K562 (cell line): ENCODE measurements at regions not wholly inside any gene's neighbourhood (a gene's known extent, or its start where the extent isn't known, plus 50 kb on each side); places are given as distances from the start of the nearest gene placed in this dataset.

Experiments used
- ATAC-seq: fragments of 200-7000 bp; cut with Tn5 transposase; 3 replicates; pipeline ENCODE4 v1.9.1; 2020; ENCODE audit warnings: moderate library complexity
- BruUV-seq: library from RNA; stranded (reverse); fragments of 400-500 nt; replicated peaks from 2 replicates; lab custom pipeline; 2021; lab: Mats Ljungman, UMichigan
- CTCF ChIA-PET: fragments of 300-600 bp; formaldehyde crosslinking; extraction: SDS; loops from one replicate; lab custom pipeline; 2021; ENCODE audit warnings: low intra/inter-chr PET ratio; lab: Yijun Ruan, JAX
- POLR2A ChIA-PET: fragments of 300-600, 350-650 bp; sonication (Branson Sonifier 250); formaldehyde crosslinking; extraction: SDS; loops from one replicate; lab custom pipeline; 2021; ENCODE audit warnings: antibody characterized with exemption, inconsistent platforms; lab: Yijun Ruan, JAX
- DNase-seq, 4 experiments: peaks; one replicate each; pipeline versions ENCODE4 v3.0.0 to v3.0.0-alpha.2; 2011 to 2018; ENCODE audit warnings: low spot score in 3 of 4, mixed read lengths in 3 of 4; ENCODE audit errors: extremely low read depth in 1 of 4
- FAIRE-seq: peaks from 2 replicates; lab custom pipeline; 2011; peaks lifted over from hg19 to GRCh38; lab: Jason Lieb, UNC
- H2AFZ ChIP-seq: 2 replicates; pipeline ENCODE4 v1.6.0; 2011; ENCODE audit warnings: low read depth, low read length, control low read depth, inconsistent platforms
- H3K27ac ChIP-seq: fragments of 200-600 bp; 3 replicates; pipeline ENCODE4 v1.8.0; 2011; ENCODE audit warnings: low read depth, mild to moderate bottlenecking, control low read depth, inconsistent platforms, low read length, moderate library complexity, mixed read lengths; ENCODE audit errors: extremely low read depth
- H3K27me3 ChIP-seq, 2 experiments: fragments of 300-600 bp in 1 of 2; 2 replicates in 1 of 2; 3 replicates in 1 of 2; pipeline versions ENCODE4 v1.6.0 to v1.8.0; 2011; ENCODE audit warnings: inconsistent platforms in 2 of 2, low read length in 2 of 2, mild to moderate bottlenecking in 1 of 2, mixed read lengths in 1 of 2, moderate library complexity in 1 of 2; ENCODE audit not compliant: control insufficient read depth in 2 of 2, insufficient read depth in 2 of 2
- H3K36me3 ChIP-seq: fragments of 300-600 bp; 3 replicates; pipeline ENCODE4 v1.8.0; 2011; ENCODE audit warnings: mild to moderate bottlenecking, low read length, inconsistent platforms; ENCODE audit not compliant: control insufficient read depth, insufficient read depth
- H3K4me1 ChIP-seq, 2 experiments: fragments of 200-600 bp in 1 of 2; replicated peaks in 1 of 2; 2 replicates in 1 of 2; 3 replicates in 1 of 2; pipeline versions ENCODE4 v1.5.1 to v1.8.0; 2011; ENCODE audit warnings: inconsistent platforms in 2 of 2, low read length in 2 of 2, mild to moderate bottlenecking in 1 of 2, mixed read lengths in 1 of 2, moderate library complexity in 1 of 2; ENCODE audit not compliant: control insufficient read depth in 2 of 2, insufficient read depth in 2 of 2
- H3K4me2 ChIP-seq: 2 replicates; pipeline ENCODE4 v1.6.1; 2011; ENCODE audit warnings: low read length, control low read depth, inconsistent platforms, mixed read lengths; ENCODE audit not compliant: insufficient read depth
- H3K4me3 ChIP-seq: fragments of 200-600 bp; sonication (generic), shearing (Covaris generic); 2 replicates; pipeline ENCODE4 v1.5.1; 2016; ENCODE audit warnings: control low read depth, inconsistent platforms
- H3K79me2 ChIP-seq: fragments of 200-600 bp; 3 replicates; pipeline ENCODE4 v1.8.0; 2011; ENCODE audit warnings: low read length, inconsistent platforms; ENCODE audit not compliant: control insufficient read depth, insufficient read depth
- H3K9ac ChIP-seq, 2 experiments: 2 replicates each; pipeline versions ENCODE4 v1.6.0 to v1.6.1; 2011; ENCODE audit warnings: low read depth in 2 of 2, low read length in 2 of 2, control low read depth in 1 of 2, inconsistent platforms in 1 of 2, mild to moderate bottlenecking in 1 of 2, mixed read lengths in 1 of 2; ENCODE audit not compliant: insufficient read depth in 1 of 2
- H3K9me1 ChIP-seq: one replicate; pipeline ENCODE4 v1.6.0; 2011; ENCODE audit warnings: inconsistent platforms, mild to moderate bottlenecking, low read length, moderate library complexity; ENCODE audit not compliant: control insufficient read depth, insufficient read depth
- H3K9me3 ChIP-seq: replicated peaks from 2 replicates; pipeline ENCODE4 v1.5.1; 2011; ENCODE audit warnings: low read depth, low read length, inconsistent platforms; ENCODE audit not compliant: control insufficient read depth, insufficient read depth
- H4K20me1 ChIP-seq: replicated peaks from 2 replicates; pipeline ENCODE4 v1.6.1; 2011; ENCODE audit warnings: low read length, inconsistent platforms, mixed read lengths; ENCODE audit not compliant: control insufficient read depth, insufficient read depth
- CREBBP ChIP-seq: IDR thresholded peaks from one replicate; pipeline ENCODE4 v1.6.1; 2012; ENCODE audit warnings: low read depth, mild to moderate bottlenecking, control low read depth, inconsistent platforms, low read length
- ELK1 ChIP-seq: sonication (generic); formaldehyde crosslinking; IDR thresholded peaks from 2 replicates; pipeline ENCODE4 v1.8.1; 2022; ENCODE audit warnings: missing genetic modification reagents
- GATA2 ChIP-seq: sonication (generic); formaldehyde crosslinking; IDR thresholded peaks from 2 replicates; pipeline ENCODE4 v1.4.0; 2020; ENCODE audit warnings: mild to moderate bottlenecking, missing genetic modification reagents
- YBX1 ChIP-seq: fragments of 450-650 bp; IDR thresholded peaks from 2 replicates; pipeline ENCODE4 v1.7.1; 2016; ENCODE audit warnings: mild to moderate bottlenecking
- ZBTB40 ChIP-seq, 2 experiments: fragments of 450-650 bp in 1 of 2; sonication (generic) in 1 of 2; formaldehyde crosslinking in 1 of 2; IDR thresholded peaks; 2 replicates each; pipeline versions ENCODE4 v1.7.1 to v1.9.0; 2016 to 2022; ENCODE audit warnings: inconsistent platforms in 1 of 2, mild to moderate bottlenecking in 1 of 2, missing genetic modification reagents in 1 of 2
- WGBS: fragments of 100-300 bp; shearing (Covaris generic); methylation state at CpG from one replicate; pipeline ENCODE4 v1.1.6; 2016; ENCODE audit warnings: low coverage, mixed read lengths; ENCODE audit not compliant: insufficient coverage; ENCODE audit errors: missing lambda C conversion rate; 5-methylcytosine and 5-hydroxymethylcytosine counted together
- in situ Hi-C: fragments of 300-500 bp; cut with MboI; formaldehyde crosslinking; loops from 4 replicates; pipeline ENCODE4 v1.15.0; 2018; ENCODE audit warnings: inconsistent platforms, mixed read lengths
- intact Hi-C: fragments of 100-400 bp; cut with micrococcal nuclease; formaldehyde crosslinking; loops from 2 replicates; pipeline ENCODE4 v1.14.2; 2022

- BruUV-seq = no TSS peak
- FAIRE-seq (no peak), DNase-seq (no peak), ATAC-seq (no peak)
- Histone ChIP-seq H3K36me3 (no peaks in the 10 kb centered on the region), H3K9me1 (no peaks in the 10 kb centered on the region), H3K9ac (no peak overlapping the region), H3K4me2 (no peak overlapping the region), H4K20me1 (no peaks in the 10 kb centered on the region), H3K4me1 (no peaks in the 10 kb centered on the region), H3K27ac (no peak overlapping the region), H3K79me2 (no peaks in the 10 kb centered on the region), H2AFZ (no peak overlapping the region), H3K27me3 (no peaks in the 10 kb centered on the region), H3K4me3 (no peak overlapping the region), H3K9me3 (no peaks in the 10 kb centered on the region)
- intact Hi-C loops = no loop called here
- ChIA-PET CTCF (no interaction called here), POLR2A (no interaction called here)
- 2% methylated on average over 4 of the region's 4 CpGs for WGBS
- in situ Hi-C loops = no loop called here
- no peak for TF ChIP-seq GATA2 (CRISPR knock-in tag)
Measured at GRCh38 chr1:56132520-56132919, 446.8 kb downstream of the PLPP3 start.

GRCh38 chr1:56129837-56130236 lies 449.5 kb downstream of the PLPP3 start:
- intact Hi-C loops (no loop called here), in situ Hi-C loops (no loop called here)
- no peaks in the 10 kb centered on the region for H4K20me1 ChIP-seq
- no peak overlapping the region for H3K9ac ChIP-seq
- H2AFZ ChIP-seq = no peak overlapping the region
- DNase-seq (no peak), FAIRE-seq (no peak), ATAC-seq (no peak)
- no peaks in the 10 kb centered on the region for H3K27me3 ChIP-seq
- H3K9me1 ChIP-seq = no peaks in the 10 kb centered on the region
- 2% methylated on average over 3 of the region's 3 CpGs for WGBS
- POLR2A ChIA-PET = no interaction called here
- no peaks in the 10 kb centered on the region for H3K9me3 ChIP-seq
- TF ChIP-seq ZBTB40 (IDR thresholded peaks at IDR 0.05) (peak; percentile 55; the same call in 1 of the 2 replicates), ZBTB40 (CRISPR knock-in tag; IDR thresholded peaks at IDR 0.05) (no peak), CREBBP (no peak), ELK1 (CRISPR knock-in tag) (no peak), YBX1 (no peak)
- CTCF ChIA-PET = no interaction called here
- no peaks in the 10 kb centered on the region for H3K36me3 ChIP-seq
- no peaks in the 10 kb centered on the region for H3K79me2 ChIP-seq
- BruUV-seq = no TSS peak
- no peak overlapping the region for H3K4me3 ChIP-seq
- H3K4me2 ChIP-seq = no peak overlapping the region
- no peaks in the 10 kb centered on the region for H3K4me1 ChIP-seq
- H3K27ac ChIP-seq = no peak overlapping the region
